GM19043 (cell line): ENCODE measurements at regions not wholly inside any gene's neighbourhood (a gene's known extent, or its start where the extent isn't known, plus 50 kb on each side); places are given as distances from the start of the nearest gene placed in this dataset.

ENCODE experiments used
- ATAC-seq: cut with Tn5 transposase; IDR thresholded peaks from one replicate; pipeline ENCODE4 v1.9.1; 2021; ENCODE audit warnings: low read depth; ENCODE audit not compliant: unreplicated experiment

GRCh38 chr11:45036010-45036409, 85.3 kb upstream of the TP53I11 start:
- no peak for ATAC-seq

GRCh38 chr11:45036733-45037132, 86.0 kb upstream of the TP53I11 start:
- ATAC-seq: no peak

GRCh38 chr11:45037434-45038005, 86.8 kb upstream of the TP53I11 start:
- ATAC-seq: no peak

- ATAC-seq: no peak
Observed at GRCh38 chr11:45038923-45039322, 88.2 kb upstream of the TP53I11 start.

- ATAC-seq: no peak
Observed at GRCh38 chr11:45041596-45041995, 90.9 kb upstream of the TP53I11 start.

- no peak for ATAC-seq
Observed at GRCh38 chr11:45042560-45042959, 91.9 kb upstream of the TP53I11 start.

GRCh38 chr11:45043755-45044475, 93.2 kb upstream of the TP53I11 start:
- ATAC-seq: no peak

- ATAC-seq: no peak
Observed at GRCh38 chr11:45045683-45046471, 95.2 kb upstream of the TP53I11 start.

GRCh38 chr11:45048313-45048841, 97.7 kb upstream of the TP53I11 start:
- no peak for ATAC-seq

GRCh38 chr11:45048870-45049691, 97.4 kb upstream of the PRDM11 start:
- no peak for ATAC-seq

- ATAC-seq: no peak
Observed at GRCh38 chr11:45050111-45050510, 96.3 kb upstream of the PRDM11 start.

- no peak for ATAC-seq
Observed at GRCh38 chr11:45051621-45052020, 94.8 kb upstream of the PRDM11 start.

- no peak for ATAC-seq
Observed at GRCh38 chr11:45052361-45052760, 94.1 kb upstream of the PRDM11 start.

GRCh38 chr11:45053736-45054446, 92.5 kb upstream of the PRDM11 start:
- no peak for ATAC-seq

- ATAC-seq: no peak
Observed at GRCh38 chr11:45054956-45055355, 91.5 kb upstream of the PRDM11 start.

GRCh38 chr11:45056529-45056928, 89.9 kb upstream of the PRDM11 start:
- ATAC-seq: no peak

GRCh38 chr11:45057938-45058646, 88.3 kb upstream of the PRDM11 start:
- no peak for ATAC-seq

- no peak for ATAC-seq
Observed at GRCh38 chr11:45058647-45058950, 87.8 kb upstream of the PRDM11 start.

GRCh38 chr11:45060707-45061106, 85.7 kb upstream of the PRDM11 start:
- ATAC-seq: no peak

GRCh38 chr11:45061641-45062040, 84.8 kb upstream of the PRDM11 start:
- no peak for ATAC-seq
